SHP77 (cell line): ENCODE measurements at regions not wholly inside any gene's neighbourhood (a gene's known extent, or its start where the extent isn't known, plus 50 kb on each side); places are given as distances from the start of the nearest gene placed in this dataset.
"Not testable (repeated sequence)": the region's sequence is repeated elsewhere in the genome, so short reads cannot be mapped to it uniquely, and the experiment has no call there.

Source experiments
- DNase-seq, 2 experiments: peaks; one replicate each; lab custom pipeline; 2025; lab: John Stamatoyannopoulos, UW

DNA sequence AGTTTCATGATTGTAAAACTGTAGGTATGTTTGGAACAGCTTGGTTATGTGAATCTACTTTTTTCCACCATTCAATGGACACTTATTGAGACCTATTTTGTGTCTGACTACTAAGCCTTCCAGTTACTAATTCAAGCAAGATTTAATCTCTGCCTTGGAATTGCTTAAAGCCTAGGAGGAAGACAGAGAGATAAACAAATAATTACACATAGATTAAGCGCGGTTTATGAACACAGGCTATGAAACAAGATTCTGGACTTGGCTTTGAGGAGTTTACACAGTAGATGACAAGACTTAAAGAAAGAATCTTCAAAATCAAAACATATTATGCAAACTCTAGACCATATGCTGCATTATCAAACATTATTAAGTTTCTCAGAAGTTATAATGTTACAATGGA lies 340.4 kb downstream of the RASEF start:
- DNase-seq = no peak

GRCh38 chr9:82726424-82727276 lies 336.3 kb downstream of the RASEF start:
- no peak for DNase-seq

DNA sequence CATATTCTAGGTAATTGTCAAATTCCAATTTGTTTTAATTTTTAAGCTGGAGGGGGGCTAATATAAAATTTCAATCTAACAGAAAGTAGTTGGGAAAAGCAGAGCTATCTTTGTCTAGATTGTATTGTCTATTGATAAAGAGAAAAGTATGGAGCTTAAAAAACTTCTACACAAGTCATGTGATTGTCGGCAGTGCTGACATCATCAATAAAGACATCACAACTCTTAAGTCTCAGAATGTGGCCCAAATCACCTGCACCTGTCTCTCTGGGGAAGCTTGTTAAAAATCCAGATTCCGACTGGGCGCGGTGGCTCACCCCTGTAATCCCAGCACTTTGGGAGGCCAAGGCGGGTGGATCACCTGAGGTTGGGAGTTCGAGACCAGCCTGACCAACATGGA lies 333.8 kb downstream of the RASEF start:
- no peak for DNase-seq

GRCh38 chr9:82729991-82730589 lies 332.9 kb downstream of the RASEF start:
- no peak for DNase-seq

DNA sequence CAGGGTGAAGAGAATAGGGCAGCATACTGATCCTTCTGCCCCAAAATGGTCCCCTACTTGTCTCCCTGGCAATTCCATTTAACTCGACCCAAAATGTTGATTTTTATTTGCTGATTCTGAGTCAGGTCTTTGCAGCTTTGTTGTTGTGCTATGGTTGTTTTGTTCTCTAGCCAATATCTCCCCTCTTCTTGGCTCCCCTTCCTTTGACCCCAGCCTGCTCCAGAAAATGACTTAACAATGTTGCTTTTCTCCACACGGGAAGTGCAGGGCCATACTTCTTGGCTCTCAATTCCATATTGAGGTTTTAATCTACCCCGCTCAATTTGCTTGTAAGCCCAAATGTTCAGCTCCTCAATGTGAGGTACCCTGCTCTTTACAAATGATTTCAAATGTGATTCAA lies 330.0 kb downstream of the RASEF start:
- no peak for DNase-seq

- DNase-seq = no peak
Observed at GRCh38 chr9:82736126-82736525, 326.8 kb downstream of the RASEF start.

GRCh38 chr9:82736701-82737100 lies 326.2 kb downstream of the RASEF start:
- DNase-seq = no peak

GRCh38 chr9:82745919-82746318 lies 317.0 kb downstream of the RASEF start:
- no peak for DNase-seq

GRCh38 chr9:82750411-82750913 lies 312.5 kb downstream of the RASEF start:
- no peak for DNase-seq

DNA sequence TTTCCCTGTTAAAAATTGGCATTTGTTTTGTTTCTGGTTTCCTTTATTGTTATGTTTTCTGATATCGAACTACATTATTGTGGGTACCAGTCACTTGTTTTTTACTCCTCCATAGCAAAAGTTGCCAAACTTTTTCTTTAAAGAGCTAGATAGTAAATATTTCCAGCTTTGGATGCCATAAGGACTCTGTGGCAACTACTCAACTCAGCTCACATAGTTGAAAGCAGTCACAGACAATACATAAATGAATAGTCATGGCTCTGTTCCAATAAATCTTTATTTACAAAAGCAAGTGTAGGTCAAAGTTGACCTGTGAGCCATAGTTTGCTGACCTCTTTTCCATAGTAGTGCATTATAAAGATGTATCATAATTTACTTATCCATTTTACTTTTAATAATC lies 305.0 kb downstream of the RASEF start:
- DNase-seq = no peak

DNA sequence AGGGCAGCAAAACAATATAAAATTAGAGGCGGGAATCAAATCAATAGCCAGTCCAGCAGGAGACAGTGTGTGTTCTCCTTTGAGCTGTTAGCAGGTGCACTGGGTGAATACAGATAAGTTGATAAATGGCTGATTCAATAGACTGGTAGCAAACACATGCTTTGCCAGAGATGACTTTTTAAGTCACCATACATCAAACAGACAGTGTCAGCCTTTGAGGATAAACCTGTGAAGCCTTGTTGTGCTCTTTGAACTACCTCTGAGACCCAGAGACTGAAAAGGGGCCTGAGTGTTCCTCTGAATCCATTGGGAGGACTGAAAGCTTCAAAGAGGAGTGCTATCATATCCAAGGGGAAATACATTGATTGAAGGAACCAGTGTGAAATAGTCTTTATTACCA lies 301.9 kb downstream of the RASEF start:
- no peak for DNase-seq

- DNase-seq = no peak
Observed at GRCh38 chr9:82761956-82762355, 301.0 kb downstream of the RASEF start.

- DNase-seq = no peak
Observed at GRCh38 chr9:82763656-82764055, 299.3 kb downstream of the RASEF start.

GRCh38 chr9:82764061-82764668 lies 298.8 kb downstream of the RASEF start:
- no peak for DNase-seq

DNA sequence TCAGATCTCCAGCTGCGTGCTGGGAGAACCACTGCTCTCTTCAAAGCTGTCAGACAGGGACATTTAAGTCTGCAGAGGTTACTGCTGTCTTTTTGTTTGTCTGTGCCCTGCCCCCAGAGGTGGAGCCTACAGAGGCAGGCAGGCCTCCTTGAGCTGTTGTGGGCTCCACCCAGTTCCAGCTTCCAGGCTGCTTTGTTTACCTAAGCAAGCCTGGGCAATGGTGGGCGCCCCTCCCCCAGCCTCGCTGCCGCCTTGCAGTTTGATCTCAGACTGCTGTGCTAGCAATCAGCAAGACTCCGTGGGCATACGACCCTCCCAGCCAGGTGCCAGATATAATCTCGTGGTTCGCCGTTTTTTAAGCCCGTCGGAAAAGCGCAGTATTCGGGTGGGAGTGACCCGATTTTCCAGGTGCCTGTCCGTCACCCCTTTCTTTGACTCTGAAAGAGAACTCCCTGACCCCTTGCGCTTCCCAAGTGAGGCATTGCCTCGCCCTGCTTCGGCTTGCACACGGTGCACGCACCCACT lies 288.2 kb downstream of the RASEF start:
- DNase-seq = not testable (repeated sequence)

GRCh38 chr9:82776508-82776907 lies 286.4 kb downstream of the RASEF start:
- no peak for DNase-seq

DNA sequence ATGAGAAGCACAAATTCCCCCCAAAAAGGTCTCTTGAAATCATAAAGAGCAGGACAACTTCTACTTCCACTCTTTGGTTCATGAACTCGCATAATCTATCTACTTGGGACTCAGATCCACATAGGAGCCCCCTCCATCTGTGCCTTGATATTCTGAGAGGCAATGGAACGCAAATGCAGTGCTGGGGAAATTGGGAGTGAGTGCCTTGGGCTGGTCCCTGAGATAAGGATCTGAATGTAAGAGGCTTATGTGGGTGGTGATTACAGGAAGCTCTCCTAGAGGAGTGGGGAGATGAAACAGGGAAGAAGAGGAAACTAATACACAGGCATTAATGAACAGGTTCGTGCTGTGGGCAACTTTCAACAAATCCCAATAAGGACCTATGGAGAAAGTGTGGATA lies 285.6 kb downstream of the RASEF start:
- no peak for DNase-seq

- DNase-seq = not testable (repeated sequence)
Observed at GRCh38 chr9:82778923-82779322, 284.0 kb downstream of the RASEF start.

- DNase-seq = no peak
Observed at GRCh38 chr9:82780017-82780416, 282.9 kb downstream of the RASEF start.

- no peak for DNase-seq
Observed at GRCh38 chr9:82781921-82782392, 281.0 kb downstream of the RASEF start.

GRCh38 chr9:82783045-82783444 lies 279.9 kb downstream of the RASEF start:
- DNase-seq = no peak

GRCh38 chr9:82784589-82784988 lies 278.4 kb downstream of the RASEF start:
- no peak for DNase-seq
